H9 (cell line): ENCODE measurements at regions not wholly inside any gene's neighbourhood (a gene's known extent, or its start where the extent isn't known, plus 50 kb on each side); places are given as distances from the start of the nearest gene placed in this dataset.

Experiments
- DNase-seq: peaks from one replicate; pipeline ENCODE4 v3.0.0-alpha.2; 2017
- H2AFZ ChIP-seq: one replicate; pipeline ENCODE4 v1.6.1; 2013; ENCODE audit warnings: mild to moderate bottlenecking, low read length, control low read depth, moderate library complexity
- H2AK5ac ChIP-seq: 2 replicates; pipeline ENCODE4 v1.6.1; 2013; ENCODE audit warnings: low read length, control low read depth, mixed read lengths; ENCODE audit not compliant: insufficient read length
- H2BK120ac ChIP-seq: one replicate; pipeline ENCODE4 v1.6.1; 2013; ENCODE audit warnings: low read depth, mild to moderate bottlenecking, low read length, control low read depth, inconsistent platforms; ENCODE audit not compliant: poor library complexity, severe bottlenecking
- H2BK12ac ChIP-seq: 2 replicates; pipeline ENCODE4 v1.6.1; 2013; ENCODE audit warnings: low read length, control low read depth, mixed read lengths, low read depth; ENCODE audit not compliant: insufficient read length
- H2BK15ac ChIP-seq: 2 replicates; pipeline ENCODE4 v1.6.1; 2013; ENCODE audit warnings: low read depth, low read length, control low read depth
- H2BK20ac ChIP-seq: one replicate; pipeline ENCODE4 v1.6.1; 2013; ENCODE audit warnings: low read depth, mild to moderate bottlenecking, low read length, control low read depth, inconsistent platforms; ENCODE audit not compliant: poor library complexity, severe bottlenecking
- H2BK5ac ChIP-seq: 2 replicates; pipeline ENCODE4 v1.6.1; 2013; ENCODE audit warnings: low read length, control low read depth, mixed read lengths; ENCODE audit not compliant: insufficient read length
- H3K14ac ChIP-seq: 2 replicates; pipeline ENCODE4 v1.6.1; 2013; ENCODE audit warnings: low read length, control low read depth; ENCODE audit not compliant: insufficient read depth
- H3K18ac ChIP-seq: 2 replicates; pipeline ENCODE4 v1.6.1; 2013; ENCODE audit warnings: low read depth, mild to moderate bottlenecking, mixed read lengths, low read length, control low read depth; ENCODE audit not compliant: insufficient read length
- H3K23ac ChIP-seq: 2 replicates; pipeline ENCODE4 v1.6.1; 2013; ENCODE audit warnings: low read length, control low read depth, mixed read lengths, low read depth; ENCODE audit not compliant: insufficient read length
- H3K23me2 ChIP-seq: 2 replicates; pipeline ENCODE4 v1.6.1; 2013; ENCODE audit warnings: low read depth, mild to moderate bottlenecking, mixed read lengths, low read length, control low read depth; ENCODE audit not compliant: insufficient read length, poor library complexity, severe bottlenecking
- H3K27ac ChIP-seq: 2 replicates; pipeline ENCODE4 v1.5.1; 2013; ENCODE audit warnings: low read length, control low read depth, mixed read lengths, low read depth; ENCODE audit not compliant: insufficient read length
- H3K27me3 ChIP-seq: 2 replicates; pipeline ENCODE4 v1.6.1; 2013; ENCODE audit warnings: low read length, control low read depth, inconsistent platforms; ENCODE audit not compliant: insufficient read depth
- H3K4ac ChIP-seq: 2 replicates; pipeline ENCODE4 v1.6.1; 2013; ENCODE audit warnings: low read depth, mild to moderate bottlenecking, control low read depth, inconsistent platforms, low read length, moderate library complexity
- H3K4me1 ChIP-seq: 2 replicates; pipeline ENCODE4 v1.6.1; 2013; ENCODE audit warnings: low read length, control low read depth, inconsistent platforms; ENCODE audit not compliant: insufficient read depth
- H3K4me2 ChIP-seq: 2 replicates; pipeline ENCODE4 v1.6.1; 2013; ENCODE audit warnings: low read length, control low read depth, mixed read lengths; ENCODE audit not compliant: insufficient read length, insufficient read depth
- H3K56ac ChIP-seq: 2 replicates; pipeline ENCODE4 v1.6.1; 2013; ENCODE audit warnings: low read depth, mild to moderate bottlenecking, mixed read lengths, low read length, control low read depth; ENCODE audit not compliant: insufficient read length
- H3K79me1 ChIP-seq: 2 replicates; pipeline ENCODE4 v1.6.1; 2013; ENCODE audit warnings: low read depth, mild to moderate bottlenecking, moderate library complexity, low read length, control low read depth, inconsistent platforms; ENCODE audit not compliant: insufficient read depth, poor library complexity, severe bottlenecking
- H3K79me2 ChIP-seq: 2 replicates; pipeline ENCODE4 v1.6.1; 2013; ENCODE audit warnings: low read length, control low read depth, inconsistent platforms; ENCODE audit not compliant: insufficient read depth
- H3K9ac ChIP-seq: 2 replicates; pipeline ENCODE4 v1.6.1; 2013; ENCODE audit warnings: low read length, control low read depth, mixed read lengths; ENCODE audit not compliant: insufficient read length; ENCODE audit errors: extremely low read depth
- H3K9me3 ChIP-seq: one replicate; pipeline ENCODE4 v1.6.1; 2013; ENCODE audit warnings: low read depth, low read length, inconsistent platforms; ENCODE audit not compliant: control insufficient read depth
- H3T11ph ChIP-seq: one replicate; pipeline ENCODE4 v1.6.1; 2013; ENCODE audit warnings: mild to moderate bottlenecking, low read length, control low read depth, inconsistent platforms
- H4K20me1 ChIP-seq: one replicate; pipeline ENCODE4 v1.6.1; 2013; ENCODE audit not compliant: control insufficient read depth, insufficient read length, insufficient read depth
- H4K5ac ChIP-seq: 2 replicates; pipeline ENCODE4 v1.6.1; 2013; ENCODE audit warnings: low read depth, mild to moderate bottlenecking, mixed read lengths, low read length, control low read depth; ENCODE audit not compliant: insufficient read length
- H4K8ac ChIP-seq: replicated peaks from 2 replicates; pipeline ENCODE4 v1.6.1; 2013; ENCODE audit warnings: low read length, control low read depth, mixed read lengths, low read depth; ENCODE audit not compliant: insufficient read length
- H4K91ac ChIP-seq: 2 replicates; pipeline ENCODE4 v1.6.1; 2013; ENCODE audit warnings: low read depth, mild to moderate bottlenecking, moderate library complexity, mixed read lengths, low read length, control low read depth; ENCODE audit not compliant: insufficient read length
- H3K27ac Mint-ChIP-seq, 3 experiments: 2 replicates in 2 of 3; 3 replicates in 1 of 3; pipeline ENCODE4 v1.8.0; 2020 to 2021; ENCODE audit warnings: mixed read lengths in 3 of 3, mild to moderate bottlenecking in 1 of 3, moderate library complexity in 1 of 3
- H3K27me3 Mint-ChIP-seq: 2 replicates; pipeline ENCODE4 v1.8.0; 2021; ENCODE audit warnings: low read depth, mild to moderate bottlenecking, moderate library complexity, mixed read lengths
- H3K36me3 Mint-ChIP-seq, 3 experiments: 2 replicates in 2 of 3; 3 replicates in 1 of 3; pipeline ENCODE4 v1.8.0; 2020 to 2021; ENCODE audit warnings: low read depth in 3 of 3, mixed read lengths in 3 of 3; ENCODE audit not compliant: insufficient read depth in 1 of 3
- H3K4me1 Mint-ChIP-seq, 2 experiments: 2 replicates each; pipeline ENCODE4 v1.8.0; 2020; ENCODE audit warnings: mixed read lengths in 2 of 2
- H3K4me3 Mint-ChIP-seq, 2 experiments: 2 replicates in 1 of 2; 3 replicates in 1 of 2; pipeline ENCODE4 v1.8.0; 2020 to 2021; ENCODE audit warnings: mild to moderate bottlenecking in 2 of 2, mixed read lengths in 2 of 2, moderate library complexity in 1 of 2
- H3K9me3 Mint-ChIP-seq, 2 experiments: 2 replicates in 1 of 2; 3 replicates in 1 of 2; pipeline ENCODE4 v1.8.0; 2020; ENCODE audit warnings: mild to moderate bottlenecking in 2 of 2, mixed read lengths in 2 of 2, moderate library complexity in 1 of 2
- WGBS: extraction: QIAGEN DNeasy Blood & Tissue Kit; methylation state at CpG from one replicate; pipeline ENCODE4 v1.1.7; 2013; ENCODE audit warnings: missing lambda C conversion rate, low lambda C conversion rate, mixed read lengths; ENCODE audit not compliant: insufficient read length; ENCODE audit errors: extremely low coverage; 5-methylcytosine and 5-hydroxymethylcytosine counted together
- TF ChIP-seq, protein P1 (sequence below): fragments of 200-600 bp; sonication (generic); conservative IDR thresholded peaks from 3 replicates; pipeline ENCODE4 v1.8.0; 2021; ENCODE audit warnings: antibody characterized with exemption, mild to moderate bottlenecking

DNA sequence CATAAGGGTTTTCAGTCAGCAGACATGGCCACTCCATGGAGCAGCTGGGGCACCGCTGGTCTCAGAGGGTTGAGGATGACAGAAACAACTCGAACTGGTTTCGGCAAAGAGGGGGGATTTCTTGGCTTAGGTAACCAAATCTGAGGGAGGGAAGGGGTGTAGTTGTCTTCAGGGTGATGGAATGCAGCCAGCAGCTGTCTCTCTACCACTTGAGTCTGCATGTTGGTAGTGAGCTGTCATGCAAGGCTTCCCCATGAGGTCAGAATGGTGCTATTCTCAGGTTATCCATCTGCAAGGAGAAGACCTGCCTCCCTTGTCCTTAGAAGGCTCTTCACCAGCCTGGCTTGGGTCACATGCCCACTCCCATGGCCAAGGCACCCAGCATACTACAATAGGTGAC, 55.6 kb upstream of the PEG3 start:
- no peak overlapping the region for H2BK120ac ChIP-seq
- H3K36me3 Mint-ChIP-seq: peaks cover 8 to 32% (median 11%) of the 10 kb centered on the region in 3 experiments; a peak in 6 of 7 replicates
- no peak overlapping the region for H3K9ac ChIP-seq
- H3K79me1 ChIP-seq: no peaks in the 10 kb centered on the region
- no peak overlapping the region for H4K91ac ChIP-seq
- no peak overlapping the region for H3K27ac Mint-ChIP-seq
- TF ChIP-seq, protein P1, sequence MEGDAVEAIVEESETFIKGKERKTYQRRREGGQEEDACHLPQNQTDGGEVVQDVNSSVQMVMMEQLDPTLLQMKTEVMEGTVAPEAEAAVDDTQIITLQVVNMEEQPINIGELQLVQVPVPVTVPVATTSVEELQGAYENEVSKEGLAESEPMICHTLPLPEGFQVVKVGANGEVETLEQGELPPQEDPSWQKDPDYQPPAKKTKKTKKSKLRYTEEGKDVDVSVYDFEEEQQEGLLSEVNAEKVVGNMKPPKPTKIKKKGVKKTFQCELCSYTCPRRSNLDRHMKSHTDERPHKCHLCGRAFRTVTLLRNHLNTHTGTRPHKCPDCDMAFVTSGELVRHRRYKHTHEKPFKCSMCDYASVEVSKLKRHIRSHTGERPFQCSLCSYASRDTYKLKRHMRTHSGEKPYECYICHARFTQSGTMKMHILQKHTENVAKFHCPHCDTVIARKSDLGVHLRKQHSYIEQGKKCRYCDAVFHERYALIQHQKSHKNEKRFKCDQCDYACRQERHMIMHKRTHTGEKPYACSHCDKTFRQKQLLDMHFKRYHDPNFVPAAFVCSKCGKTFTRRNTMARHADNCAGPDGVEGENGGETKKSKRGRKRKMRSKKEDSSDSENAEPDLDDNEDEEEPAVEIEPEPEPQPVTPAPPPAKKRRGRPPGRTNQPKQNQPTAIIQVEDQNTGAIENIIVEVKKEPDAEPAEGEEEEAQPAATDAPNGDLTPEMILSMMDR: no peak
- H3K14ac ChIP-seq: no peak overlapping the region
- no peak for DNase-seq
- no peak overlapping the region for H2BK5ac ChIP-seq
- H2BK20ac ChIP-seq: no peak overlapping the region
- no CpG with 5 or more reads among the region's 3 CpGs for WGBS
- H2BK15ac ChIP-seq: no peak overlapping the region
- H3K4ac ChIP-seq: no peak overlapping the region
- H3K4me2 ChIP-seq: no peak overlapping the region
- H3K4me3 Mint-ChIP-seq: no peak overlapping the region; a peak in 1 of 5 replicates
- no peaks in the 10 kb centered on the region; the same call in none of the 2 replicates for H3K27me3 Mint-ChIP-seq
- H3K23me2 ChIP-seq: no peaks in the 10 kb centered on the region
- H3K4me1 ChIP-seq: no peaks in the 10 kb centered on the region
- H2AFZ ChIP-seq: no peak overlapping the region
- H4K5ac ChIP-seq: no peak overlapping the region
- peaks cover 92% of the 10 kb centered on the region for H3K9me3 ChIP-seq
- no peak overlapping the region for H3K23ac ChIP-seq
- H4K20me1 ChIP-seq: no peaks in the 10 kb centered on the region
- H3K79me2 ChIP-seq: no peaks in the 10 kb centered on the region
- H3K27ac ChIP-seq: no peak overlapping the region
- H3K27me3 ChIP-seq: no peaks in the 10 kb centered on the region
- H3T11ph ChIP-seq: no peak overlapping the region
- no peak overlapping the region for H3K18ac ChIP-seq
- no peak overlapping the region for H2BK12ac ChIP-seq
- peaks cover 95 to 97% of the 10 kb centered on the region in 2 experiments for H3K9me3 Mint-ChIP-seq
- no peaks in the 10 kb centered on the region for H3K4me1 Mint-ChIP-seq
- no peak overlapping the region for H4K8ac ChIP-seq
- H3K56ac ChIP-seq: no peak overlapping the region
- H2AK5ac ChIP-seq: no peak overlapping the region
